Panc1 (cell line): ENCODE measurements at regions not wholly inside any gene's neighbourhood (a gene's known extent, or its start where the extent isn't known, plus 50 kb on each side); places are given as distances from the start of the nearest gene placed in this dataset.

ENCODE experiments used
- ATAC-seq: fragments of 200-7000 bp; cut with Tn5 transposase; 2 replicates; pipeline ENCODE4 v1.9.1; 2020; ENCODE audit warnings: mild to moderate bottlenecking, moderate library complexity
- BruUV-seq: library from RNA; stranded (reverse); fragments of 400-500 nt; replicated peaks from 2 replicates; lab custom pipeline; 2021; lab: Mats Ljungman, UMichigan
- CTCF ChIA-PET: fragments of 300-600 bp; sonication (Branson Sonifier 250); formaldehyde crosslinking; loops from one replicate; lab custom pipeline; 2022; ENCODE audit warnings: antibody characterized with exemption; lab: Charles Lee
- POLR2A ChIA-PET: fragments of 300-600 bp; sonication (Branson Sonifier 250); formaldehyde crosslinking; loops from one replicate; lab custom pipeline; 2022; ENCODE audit warnings: antibody characterized with exemption; lab: Charles Lee
- DNase-seq: peaks from one replicate; pipeline ENCODE4 v3.0.0-alpha.2; 2010; ENCODE audit warnings: low read depth, low spot score
- H3K27ac ChIP-seq: 2 replicates; pipeline ENCODE4 v1.5.1; 2011; ENCODE audit warnings: mild to moderate bottlenecking, low read length, inconsistent platforms
- H3K27me3 ChIP-seq: fragments of 200-500 bp; sonication (Bioruptor generic); 2 replicates; pipeline ENCODE4 v1.6.0; 2014; ENCODE audit warnings: low read length, inconsistent platforms; ENCODE audit not compliant: control insufficient read depth, insufficient read depth
- H3K36me3 ChIP-seq: fragments of 200-500 bp; sonication (Bioruptor generic); 2 replicates; pipeline ENCODE4 v1.5.1; 2014; ENCODE audit warnings: inconsistent platforms, mild to moderate bottlenecking, low read length, moderate library complexity; ENCODE audit not compliant: control insufficient read depth, insufficient read depth
- H3K4me1 ChIP-seq: 2 replicates; pipeline ENCODE4 v1.5.1; 2011; ENCODE audit warnings: inconsistent platforms, mild to moderate bottlenecking, low read length, moderate library complexity; ENCODE audit not compliant: control insufficient read depth, insufficient read depth
- H3K4me3 ChIP-seq, 2 experiments: 2 replicates each; pipeline ENCODE4 v1.5.1; 2011 to 2012; ENCODE audit warnings: low read depth in 2 of 2, low read length in 2 of 2, mild to moderate bottlenecking in 2 of 2, inconsistent platforms in 1 of 2, moderate library complexity in 1 of 2
- H3K9me3 ChIP-seq: fragments of 200-500 bp; sonication (Bioruptor generic); 2 replicates; pipeline ENCODE4 v1.5.1; 2014; ENCODE audit warnings: low read depth, mild to moderate bottlenecking, inconsistent platforms, low read length, moderate library complexity; ENCODE audit not compliant: control insufficient read depth, insufficient read depth
- POLR2AphosphoS5 ChIP-seq: IDR thresholded peaks from 2 replicates; pipeline ENCODE4 v1.6.1; 2012; ENCODE audit warnings: mild to moderate bottlenecking, low read depth, low read length, moderate library complexity
- SIN3A ChIP-seq: IDR thresholded peaks from 2 replicates; pipeline ENCODE4 v1.6.1; 2012; ENCODE audit warnings: low read depth, mild to moderate bottlenecking, low read length, moderate library complexity, borderline replicate concordance; ENCODE audit not compliant: insufficient read depth
- TCF7L2 ChIP-seq: IDR thresholded peaks from 2 replicates; pipeline ENCODE4 v1.6.1; 2011; ENCODE audit warnings: mild to moderate bottlenecking, low read depth, low read length, inconsistent platforms
- in situ Hi-C: cut with HindIII; loops from 2 replicates; pipeline ENCODE4 v1.10.0; 2016; ENCODE audit warnings: low sequenced_read_pairs, low pct_unique_long_range_greater_than_20kb
- intact Hi-C: fragments of 100-400 bp; cut with micrococcal nuclease; formaldehyde crosslinking; loops from one replicate; pipeline ENCODE4 v1.10.0; 2022; ENCODE audit not compliant: unreplicated experiment
- TF ChIP-seq, protein P1 (sequence below), 2 experiments: IDR thresholded peaks; 2 replicates each; pipeline ENCODE4 v1.6.1; 2011 to 2012; ENCODE audit warnings: low read depth in 2 of 2, control low read depth in 1 of 2, low read length in 1 of 2, mild to moderate bottlenecking in 1 of 2, moderate library complexity in 1 of 2; ENCODE audit not compliant: insufficient read depth in 1 of 2
- TF ChIP-seq, protein P2 (sequence below): fragments of 450-650 bp; IDR thresholded peaks from 2 replicates; pipeline ENCODE4 v1.5.1; 2017; ENCODE audit warnings: mild to moderate bottlenecking

DNA sequence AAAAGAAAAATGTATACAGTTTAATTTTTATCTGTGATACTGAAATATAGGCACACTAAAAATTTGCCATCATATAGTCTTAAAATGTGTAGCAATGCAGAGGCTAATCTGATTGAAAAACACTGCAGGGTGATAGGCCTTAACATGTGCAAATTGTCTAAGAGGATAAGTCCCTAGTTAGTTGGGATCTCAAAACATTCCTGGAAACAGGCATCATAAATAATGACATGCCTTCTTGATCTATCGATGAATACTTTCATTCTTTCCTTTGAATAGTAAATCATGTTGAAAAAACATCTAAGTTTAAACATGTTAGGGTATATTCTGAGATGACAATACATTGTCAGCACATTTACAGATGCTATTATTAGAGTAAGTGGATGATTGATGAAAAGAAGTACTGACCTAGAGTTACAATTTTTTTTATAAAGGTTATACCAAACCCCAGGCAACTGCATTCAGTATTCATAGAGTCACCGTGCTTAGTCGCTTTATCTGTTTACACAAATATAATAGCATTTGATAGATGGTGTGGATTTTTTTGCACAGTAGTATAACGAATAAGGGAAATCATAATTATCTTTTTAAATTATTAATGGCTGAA lies 668.2 kb upstream of the ADGRL3 start:
- Histone ChIP-seq H3K27me3 (no peaks in the 10 kb centered on the region), H3K9me3 (no peaks in the 10 kb centered on the region), H3K4me1 (no peaks in the 10 kb centered on the region), H3K36me3 (no peaks in the 10 kb centered on the region), H3K27ac (no peak overlapping the region), H3K4me3 (no peak overlapping the region)
- TF ChIP-seq, protein P1, sequence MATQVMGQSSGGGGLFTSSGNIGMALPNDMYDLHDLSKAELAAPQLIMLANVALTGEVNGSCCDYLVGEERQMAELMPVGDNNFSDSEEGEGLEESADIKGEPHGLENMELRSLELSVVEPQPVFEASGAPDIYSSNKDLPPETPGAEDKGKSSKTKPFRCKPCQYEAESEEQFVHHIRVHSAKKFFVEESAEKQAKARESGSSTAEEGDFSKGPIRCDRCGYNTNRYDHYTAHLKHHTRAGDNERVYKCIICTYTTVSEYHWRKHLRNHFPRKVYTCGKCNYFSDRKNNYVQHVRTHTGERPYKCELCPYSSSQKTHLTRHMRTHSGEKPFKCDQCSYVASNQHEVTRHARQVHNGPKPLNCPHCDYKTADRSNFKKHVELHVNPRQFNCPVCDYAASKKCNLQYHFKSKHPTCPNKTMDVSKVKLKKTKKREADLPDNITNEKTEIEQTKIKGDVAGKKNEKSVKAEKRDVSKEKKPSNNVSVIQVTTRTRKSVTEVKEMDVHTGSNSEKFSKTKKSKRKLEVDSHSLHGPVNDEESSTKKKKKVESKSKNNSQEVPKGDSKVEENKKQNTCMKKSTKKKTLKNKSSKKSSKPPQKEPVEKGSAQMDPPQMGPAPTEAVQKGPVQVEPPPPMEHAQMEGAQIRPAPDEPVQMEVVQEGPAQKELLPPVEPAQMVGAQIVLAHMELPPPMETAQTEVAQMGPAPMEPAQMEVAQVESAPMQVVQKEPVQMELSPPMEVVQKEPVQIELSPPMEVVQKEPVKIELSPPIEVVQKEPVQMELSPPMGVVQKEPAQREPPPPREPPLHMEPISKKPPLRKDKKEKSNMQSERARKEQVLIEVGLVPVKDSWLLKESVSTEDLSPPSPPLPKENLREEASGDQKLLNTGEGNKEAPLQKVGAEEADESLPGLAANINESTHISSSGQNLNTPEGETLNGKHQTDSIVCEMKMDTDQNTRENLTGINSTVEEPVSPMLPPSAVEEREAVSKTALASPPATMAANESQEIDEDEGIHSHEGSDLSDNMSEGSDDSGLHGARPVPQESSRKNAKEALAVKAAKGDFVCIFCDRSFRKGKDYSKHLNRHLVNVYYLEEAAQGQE (IDR thresholded peaks at IDR 0.05; ENCODE audit: insufficient read depth in 1 of 2, low read depth in 2 of 2, low read length in 1 of 2): no peak
- TF ChIP-seq, protein P2, sequence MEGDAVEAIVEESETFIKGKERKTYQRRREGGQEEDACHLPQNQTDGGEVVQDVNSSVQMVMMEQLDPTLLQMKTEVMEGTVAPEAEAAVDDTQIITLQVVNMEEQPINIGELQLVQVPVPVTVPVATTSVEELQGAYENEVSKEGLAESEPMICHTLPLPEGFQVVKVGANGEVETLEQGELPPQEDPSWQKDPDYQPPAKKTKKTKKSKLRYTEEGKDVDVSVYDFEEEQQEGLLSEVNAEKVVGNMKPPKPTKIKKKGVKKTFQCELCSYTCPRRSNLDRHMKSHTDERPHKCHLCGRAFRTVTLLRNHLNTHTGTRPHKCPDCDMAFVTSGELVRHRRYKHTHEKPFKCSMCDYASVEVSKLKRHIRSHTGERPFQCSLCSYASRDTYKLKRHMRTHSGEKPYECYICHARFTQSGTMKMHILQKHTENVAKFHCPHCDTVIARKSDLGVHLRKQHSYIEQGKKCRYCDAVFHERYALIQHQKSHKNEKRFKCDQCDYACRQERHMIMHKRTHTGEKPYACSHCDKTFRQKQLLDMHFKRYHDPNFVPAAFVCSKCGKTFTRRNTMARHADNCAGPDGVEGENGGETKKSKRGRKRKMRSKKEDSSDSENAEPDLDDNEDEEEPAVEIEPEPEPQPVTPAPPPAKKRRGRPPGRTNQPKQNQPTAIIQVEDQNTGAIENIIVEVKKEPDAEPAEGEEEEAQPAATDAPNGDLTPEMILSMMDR: no peak
- TF ChIP-seq POLR2AphosphoS5 (no peak), SIN3A (no peak), TCF7L2 (no peak)
- ChIA-PET CTCF (no interaction called here), POLR2A (no interaction called here)
- no TSS peak for BruUV-seq
- in situ Hi-C loops: no loop called here
- DNase-seq (no peak), ATAC-seq (no peak)
- intact Hi-C loops: no loop called here

- no peaks in the 10 kb centered on the region for H3K9me3 ChIP-seq
- intact Hi-C loops (no loop called here), in situ Hi-C loops (no loop called here)
- no peak overlapping the region for H3K27ac ChIP-seq
- DNase-seq (no peak), ATAC-seq (no peak)
- no peaks in the 10 kb centered on the region for H3K27me3 ChIP-seq
- POLR2A ChIA-PET: no interaction called here
- H3K36me3 ChIP-seq: no peaks in the 10 kb centered on the region
- CTCF ChIA-PET: no interaction called here
- H3K4me3 ChIP-seq: no peak overlapping the region
- TF ChIP-seq POLR2AphosphoS5 (no peak), TCF7L2 (no peak)
- TF ChIP-seq, protein P2: no peak
- TF ChIP-seq, protein P1 (IDR thresholded peaks at IDR 0.05; ENCODE audit: insufficient read depth in 1 of 2, low read depth in 2 of 2, low read length in 1 of 2): no peak
- H3K4me1 ChIP-seq: no peaks in the 10 kb centered on the region
- BruUV-seq: no TSS peak
These were observed 655.1 kb upstream of the ADGRL3 start for GRCh38 chr4:60544981-60545380.
